HG03060 (cell line): ENCODE measurements at regions not wholly inside any gene's neighbourhood (a gene's known extent, or its start where the extent isn't known, plus 50 kb on each side); places are given as distances from the start of the nearest gene placed in this dataset.

Source experiments
- ATAC-seq: cut with Tn5 transposase; IDR thresholded peaks from one replicate; pipeline ENCODE4 v1.9.1; 2021; ENCODE audit warnings: low read depth, moderate number of reproducible peaks; ENCODE audit not compliant: unreplicated experiment

DNA sequence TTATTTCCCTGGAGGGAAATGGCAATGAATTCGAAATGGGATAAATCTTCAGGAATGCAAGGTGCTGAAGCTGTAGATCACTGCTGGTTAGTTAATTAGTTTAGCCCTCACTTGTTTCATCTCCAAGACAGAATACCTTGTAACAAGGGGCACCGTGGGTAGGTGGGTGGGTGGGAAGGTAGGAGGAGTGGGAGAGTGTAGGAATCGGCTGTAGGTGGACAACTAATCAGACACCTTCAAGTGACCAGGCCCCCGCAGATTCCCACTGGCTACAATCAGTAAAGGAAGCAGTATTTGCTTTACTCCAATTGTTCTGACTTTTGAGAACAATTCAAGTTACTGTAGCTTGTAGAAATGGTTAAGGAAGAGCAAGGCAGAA is 293.7 kb downstream of the TLE1 start:
- no peak for ATAC-seq

DNA sequence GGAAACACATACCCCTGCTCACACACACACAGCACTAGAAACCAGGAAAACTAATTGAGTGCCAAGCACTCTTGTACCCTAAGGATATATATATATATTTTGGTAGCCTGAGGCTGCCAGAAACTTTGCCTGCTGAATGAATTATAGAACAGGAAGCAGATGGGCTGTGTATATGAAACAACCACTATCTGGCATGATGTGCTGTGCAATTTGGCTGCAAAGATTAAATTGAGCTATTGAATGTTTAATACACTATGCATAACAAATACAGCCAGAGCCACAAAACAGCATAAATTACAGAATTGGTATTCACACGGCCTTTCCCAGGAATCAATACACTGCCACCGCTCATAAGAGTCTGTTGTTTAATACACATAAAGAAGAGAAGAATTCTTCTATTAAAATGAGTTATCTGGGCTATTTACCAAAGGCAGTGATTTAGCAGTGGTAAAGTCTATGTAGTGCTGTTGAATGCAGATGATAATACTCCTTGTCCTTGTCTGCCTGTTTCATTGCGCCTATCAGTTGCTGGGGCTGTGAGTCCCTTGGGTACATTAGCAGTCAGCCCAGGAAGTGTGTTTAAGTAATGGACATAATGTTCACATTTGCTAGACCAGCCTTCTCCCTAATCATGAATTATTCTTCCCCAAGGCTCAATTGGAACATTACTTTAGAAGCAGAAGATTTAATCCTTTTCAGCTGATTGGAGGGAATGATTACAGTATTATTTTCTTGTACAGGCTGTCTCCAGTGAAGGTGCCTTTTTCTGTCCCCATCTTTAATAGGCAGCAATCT is 294.3 kb downstream of the TLE1 start:
- ATAC-seq = no peak

DNA sequence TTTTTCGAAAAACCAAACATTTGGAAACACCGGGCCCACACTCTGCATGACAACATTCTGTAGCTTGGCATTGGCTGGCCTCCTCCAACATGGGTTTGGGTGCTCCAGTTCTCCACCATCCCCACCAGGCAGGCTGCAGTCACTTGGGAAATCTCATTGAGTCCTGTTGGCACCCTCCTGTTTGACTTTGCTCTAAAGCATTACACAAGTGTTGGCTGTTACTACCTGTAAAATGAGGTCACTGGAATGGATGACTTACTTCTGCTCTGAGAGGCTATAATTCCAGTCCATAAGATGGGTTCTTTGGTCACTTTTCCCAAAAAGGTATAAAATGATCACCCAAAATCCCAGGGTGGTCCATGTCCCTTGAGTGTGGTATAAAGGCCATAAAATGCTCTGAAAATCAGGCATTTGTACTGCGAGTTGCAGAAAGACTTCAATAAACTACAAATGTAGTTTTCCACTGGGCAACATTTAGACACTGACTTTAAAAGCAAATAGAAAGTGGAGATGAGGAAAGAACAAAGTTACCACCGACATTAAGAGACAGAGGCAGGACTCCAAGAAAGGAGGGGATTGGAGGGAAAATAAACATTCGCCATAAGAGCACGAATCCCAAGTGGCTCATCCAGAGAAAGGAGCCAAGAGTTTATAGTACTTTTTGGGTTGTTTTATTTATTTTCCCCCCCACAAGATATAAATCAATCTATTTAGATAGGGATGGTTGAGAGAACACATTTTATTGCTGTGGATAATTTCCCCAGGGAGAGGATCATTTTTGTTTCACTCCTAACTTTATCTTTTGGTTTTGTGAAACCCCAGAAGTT is 295.1 kb downstream of the TLE1 start:
- ATAC-seq = no peak

DNA sequence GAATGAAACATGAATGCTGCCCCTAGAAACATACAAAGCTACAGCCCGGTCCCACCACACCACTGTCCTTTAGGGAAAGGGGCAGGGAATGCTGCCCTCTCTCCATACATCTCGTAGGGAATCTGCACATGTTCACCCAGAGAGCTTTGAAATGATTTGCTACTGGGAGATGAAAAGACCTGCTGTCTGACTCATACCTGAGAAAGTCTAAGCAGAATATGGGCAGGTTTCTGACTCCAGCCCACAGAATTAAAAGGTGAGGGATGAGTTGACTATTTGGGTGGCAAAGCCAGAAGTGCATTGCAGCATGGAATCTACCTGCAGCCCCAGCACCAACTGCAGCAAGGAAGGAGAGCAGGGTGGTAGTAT is 297.9 kb downstream of the TLE1 start:
- ATAC-seq = no peak

DNA sequence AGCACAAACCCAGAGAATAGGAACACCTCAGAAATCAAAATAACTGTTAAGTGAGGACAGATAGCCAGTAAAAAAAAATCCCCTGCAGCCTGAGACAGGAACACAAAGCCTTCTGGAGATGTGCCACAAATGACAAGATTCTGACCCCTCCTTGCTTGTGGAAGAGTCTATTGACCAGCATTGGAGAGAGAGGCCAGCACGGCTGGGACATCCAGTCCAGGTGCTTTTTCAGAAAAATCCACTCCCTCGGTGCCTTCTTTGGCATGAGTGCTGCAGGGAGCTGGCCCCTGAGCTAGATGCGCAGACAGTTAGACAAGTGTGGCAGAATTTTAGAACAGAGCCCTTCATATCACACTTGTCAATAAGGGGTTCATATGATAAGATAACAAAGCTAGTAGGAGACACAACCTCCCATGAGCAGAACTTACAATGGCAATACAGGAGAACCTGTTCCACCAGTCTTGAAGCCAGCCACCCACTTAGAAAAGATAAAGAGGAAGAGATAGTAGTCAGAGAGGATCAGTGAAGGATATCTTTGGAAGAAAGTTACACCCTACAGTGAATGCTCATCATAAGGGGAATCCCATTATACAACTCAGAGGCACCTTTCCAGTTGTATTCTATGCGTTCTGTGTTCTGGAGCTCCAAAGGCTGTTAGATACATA is 298.4 kb downstream of the TLE1 start:
- no peak for ATAC-seq

DNA sequence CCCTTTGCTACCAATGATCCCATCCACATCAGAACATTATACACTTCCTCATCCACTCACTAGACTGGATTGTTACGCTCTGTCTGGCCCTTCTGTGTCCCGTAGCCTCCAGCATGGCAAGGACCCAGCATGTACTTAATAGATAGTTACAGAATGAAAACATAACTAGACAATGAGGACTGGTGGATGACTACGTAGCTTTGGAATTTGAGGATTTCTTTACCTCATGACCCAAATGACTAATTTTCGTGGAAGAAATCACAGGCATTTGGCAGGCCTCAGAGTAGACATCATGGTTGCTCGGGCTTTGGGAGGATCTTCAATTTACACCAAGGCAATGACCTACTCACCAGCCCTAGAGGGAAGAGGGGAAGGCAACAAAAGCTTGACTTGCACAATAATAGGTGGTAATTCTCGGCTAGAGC is 299.8 kb downstream of the TLE1 start:
- no peak for ATAC-seq

DNA sequence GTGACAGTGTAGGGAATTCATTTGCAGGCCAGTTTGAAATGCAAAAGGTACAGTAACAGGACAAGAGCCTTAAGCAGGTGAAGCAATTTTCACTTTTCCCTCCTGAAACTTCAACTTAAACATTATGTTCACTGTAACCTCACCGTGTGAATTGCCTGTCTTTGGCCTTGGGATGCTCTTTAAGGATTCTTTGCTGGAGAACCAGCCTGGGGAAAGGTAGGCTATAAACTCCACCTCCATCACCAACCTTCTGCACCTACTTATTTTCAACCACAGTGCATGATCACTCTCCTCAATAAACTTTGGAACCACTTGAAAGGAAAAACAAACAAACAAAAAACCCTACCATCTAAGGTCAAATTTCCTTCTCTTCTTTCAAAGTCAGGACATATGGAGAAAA is 300.5 kb downstream of the TLE1 start:
- ATAC-seq = no peak

DNA sequence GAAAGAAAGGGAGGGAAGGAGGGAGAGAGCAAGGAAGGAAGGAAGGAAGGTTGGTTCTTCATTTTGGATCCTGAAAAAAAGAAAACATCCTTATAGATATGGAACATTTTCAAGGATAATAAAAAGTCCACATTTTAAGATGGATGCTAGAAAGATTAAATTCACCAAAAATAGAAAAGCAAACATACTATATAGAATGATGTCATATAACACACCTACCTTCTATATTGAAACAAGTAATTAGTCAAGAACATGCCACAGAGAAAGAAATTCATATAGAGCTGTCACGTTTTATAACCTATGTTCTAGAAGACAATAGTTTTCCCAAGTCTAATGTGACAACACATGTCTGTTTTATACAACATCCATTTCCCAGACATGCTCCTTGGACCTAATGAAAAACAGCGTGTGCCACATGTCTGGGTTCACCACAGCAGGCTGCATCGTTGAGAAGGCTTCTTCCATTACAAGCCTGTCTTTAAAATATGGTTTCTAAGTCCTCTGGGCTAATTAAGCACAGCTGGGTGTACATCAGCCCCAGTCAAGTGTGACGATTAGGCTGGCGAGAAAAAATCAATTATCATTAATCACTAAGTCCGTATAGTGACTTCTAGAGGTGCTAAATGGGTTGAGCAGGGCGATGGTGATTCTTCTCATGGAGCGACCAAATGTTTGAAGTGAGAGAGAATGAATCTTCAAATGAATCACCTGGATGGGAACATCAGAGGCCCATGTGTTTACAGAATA is 301.8 kb downstream of the TLE1 start:
- ATAC-seq = no peak

DNA sequence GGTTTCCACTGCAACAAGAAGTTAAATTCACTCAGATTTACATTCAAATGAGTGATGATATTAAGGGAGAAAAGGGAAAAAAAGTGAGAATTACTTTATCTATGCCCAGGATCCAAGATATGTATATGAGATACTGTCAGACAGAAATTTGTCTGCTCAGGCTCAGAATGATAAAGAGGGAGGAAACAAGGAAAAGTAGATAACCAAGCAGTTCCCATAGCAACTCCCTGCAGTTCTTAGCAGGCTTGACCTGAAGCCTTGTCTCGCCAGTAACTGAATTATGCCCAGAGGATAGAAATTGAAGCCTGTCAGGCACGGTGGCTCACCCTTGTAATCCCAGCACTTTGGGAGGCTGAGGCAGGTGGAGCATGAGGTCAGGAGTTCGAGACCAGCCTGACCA is 304.4 kb downstream of the TLE1 start:
- no peak for ATAC-seq

DNA sequence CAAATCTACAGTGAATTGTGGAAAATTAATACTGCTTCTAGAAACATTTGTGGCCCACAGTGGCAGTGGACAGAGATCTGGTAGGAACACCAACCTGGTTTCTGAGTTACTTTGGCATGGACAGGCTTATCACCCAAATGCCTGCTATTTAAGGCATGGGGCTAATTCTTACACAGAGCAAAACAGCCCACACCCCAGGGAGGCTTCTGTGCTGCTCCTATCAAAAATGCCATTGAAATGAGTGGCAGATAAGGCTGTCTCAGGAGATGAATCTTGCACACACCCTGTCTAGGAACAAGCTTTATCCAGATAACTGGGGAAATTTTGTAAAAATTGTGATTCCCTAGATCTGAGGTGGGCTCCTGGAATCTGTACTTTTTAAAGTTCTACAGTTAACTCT is 307.1 kb downstream of the TLE1 start:
- ATAC-seq = no peak

DNA sequence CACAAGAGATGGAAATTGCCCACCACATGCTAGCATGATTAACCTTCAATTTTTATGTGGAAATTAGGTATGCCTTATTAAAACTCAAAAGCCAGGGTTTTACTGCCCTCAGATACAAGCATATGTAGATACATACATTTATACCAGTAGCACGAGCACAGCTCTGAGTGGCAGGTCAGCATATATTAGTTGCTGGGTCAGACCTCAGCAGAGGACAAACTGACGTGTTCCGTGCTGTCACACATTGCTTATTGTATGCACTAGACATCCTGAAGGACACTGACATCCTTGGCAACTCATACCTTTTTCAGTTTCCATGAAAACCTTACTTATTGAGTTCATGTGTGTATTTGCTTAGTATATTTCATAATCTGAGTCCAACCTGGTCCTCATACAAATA is 307.7 kb downstream of the TLE1 start:
- no peak for ATAC-seq

DNA sequence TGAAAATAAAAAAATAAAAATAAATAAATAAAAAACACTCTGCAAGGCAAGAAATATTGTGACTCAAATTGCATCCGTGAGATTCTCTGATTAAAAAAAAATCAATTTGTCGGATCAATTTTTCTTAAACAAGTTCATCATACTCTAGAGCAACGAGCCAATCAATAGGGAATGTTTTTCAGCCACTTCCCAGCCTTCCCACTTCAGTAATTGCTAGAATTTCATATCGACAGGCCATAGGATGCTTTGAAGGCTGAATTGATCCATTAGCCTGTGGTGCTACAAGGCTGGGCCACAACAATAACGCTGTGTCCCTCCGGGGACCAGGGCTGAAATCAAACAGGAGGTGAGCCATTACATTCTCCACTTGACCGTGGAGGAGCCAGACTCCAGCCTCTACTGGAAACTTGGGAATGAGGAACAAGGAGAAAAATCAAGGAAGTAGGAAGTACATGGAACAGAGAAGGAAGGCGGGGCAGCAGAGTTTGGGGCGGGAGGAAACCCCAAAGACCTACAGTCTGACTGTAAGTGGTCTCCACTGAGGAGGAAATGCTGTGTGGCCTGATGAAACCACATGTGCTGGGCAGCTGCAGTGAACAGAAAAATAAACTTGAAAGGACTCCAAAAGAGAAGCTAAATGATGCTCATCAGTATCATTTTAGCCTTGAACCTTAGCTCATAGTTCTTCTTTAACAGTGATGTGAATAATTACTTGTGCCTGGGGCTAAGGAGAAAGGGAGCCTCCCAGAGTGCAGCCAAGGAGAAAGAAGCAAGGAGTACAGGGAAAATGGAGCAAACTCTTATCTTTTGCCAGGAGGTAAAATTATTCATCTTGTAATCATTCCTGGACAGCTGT is 308.6 kb downstream of the TLE1 start:
- ATAC-seq = no peak

DNA sequence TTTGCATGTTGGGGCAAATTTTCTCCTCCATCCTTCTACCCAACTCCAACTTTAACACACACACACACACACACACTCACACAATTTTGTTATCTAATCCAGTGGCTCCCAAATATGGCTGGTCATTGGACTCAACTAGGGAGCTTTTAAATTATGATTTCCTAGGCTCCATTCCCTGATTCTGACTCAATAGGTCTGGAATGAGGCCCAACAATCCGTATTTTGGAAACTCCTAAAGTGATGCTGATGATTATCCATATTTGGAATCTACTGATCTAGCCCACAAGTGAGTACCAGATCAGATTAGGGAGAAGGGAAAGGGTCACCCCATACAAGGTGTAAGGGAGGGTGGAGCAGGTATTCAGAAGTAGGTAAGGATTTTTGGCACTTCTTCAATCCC is 309.7 kb downstream of the TLE1 start:
- no peak for ATAC-seq

DNA sequence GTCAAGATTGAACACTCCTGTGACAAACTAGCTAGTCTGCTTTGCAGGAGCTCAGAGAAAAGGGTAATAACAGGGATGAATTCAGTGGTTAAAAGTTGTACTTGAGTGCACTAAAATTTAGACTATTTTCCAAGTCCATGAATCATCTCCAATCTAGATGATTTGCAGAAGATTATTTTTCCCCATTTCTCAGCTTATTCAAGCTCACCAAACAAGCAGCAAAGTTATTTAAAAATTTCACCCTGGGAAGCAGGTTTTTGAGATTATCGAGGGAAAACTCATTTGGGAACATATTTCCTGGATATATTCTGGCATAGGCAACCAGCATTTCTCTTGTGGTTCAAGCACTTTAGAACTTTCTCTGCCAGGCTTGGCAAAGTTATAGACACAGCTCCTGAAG is 311.4 kb downstream of the TLE1 start:
- ATAC-seq = no peak

DNA sequence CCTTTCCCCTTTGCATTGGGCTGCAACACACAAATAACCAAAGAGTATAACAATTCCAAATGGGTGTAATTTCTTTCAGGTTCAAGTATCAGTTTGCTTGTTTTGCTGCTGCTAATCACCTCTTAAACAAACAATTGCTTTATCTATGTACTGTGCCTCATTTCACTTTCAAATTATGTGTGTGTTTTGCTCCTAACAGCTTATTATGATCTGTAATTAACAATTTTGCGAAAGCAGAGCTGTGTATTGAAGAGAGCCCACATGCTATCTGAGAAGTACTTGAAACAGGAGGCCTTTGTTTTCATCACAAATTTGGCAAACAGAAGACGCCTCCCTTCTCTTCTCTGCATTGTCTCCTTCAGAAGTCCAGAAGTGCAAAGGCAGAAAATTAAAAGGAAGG is 312.0 kb downstream of the TLE1 start:
- no peak for ATAC-seq

DNA sequence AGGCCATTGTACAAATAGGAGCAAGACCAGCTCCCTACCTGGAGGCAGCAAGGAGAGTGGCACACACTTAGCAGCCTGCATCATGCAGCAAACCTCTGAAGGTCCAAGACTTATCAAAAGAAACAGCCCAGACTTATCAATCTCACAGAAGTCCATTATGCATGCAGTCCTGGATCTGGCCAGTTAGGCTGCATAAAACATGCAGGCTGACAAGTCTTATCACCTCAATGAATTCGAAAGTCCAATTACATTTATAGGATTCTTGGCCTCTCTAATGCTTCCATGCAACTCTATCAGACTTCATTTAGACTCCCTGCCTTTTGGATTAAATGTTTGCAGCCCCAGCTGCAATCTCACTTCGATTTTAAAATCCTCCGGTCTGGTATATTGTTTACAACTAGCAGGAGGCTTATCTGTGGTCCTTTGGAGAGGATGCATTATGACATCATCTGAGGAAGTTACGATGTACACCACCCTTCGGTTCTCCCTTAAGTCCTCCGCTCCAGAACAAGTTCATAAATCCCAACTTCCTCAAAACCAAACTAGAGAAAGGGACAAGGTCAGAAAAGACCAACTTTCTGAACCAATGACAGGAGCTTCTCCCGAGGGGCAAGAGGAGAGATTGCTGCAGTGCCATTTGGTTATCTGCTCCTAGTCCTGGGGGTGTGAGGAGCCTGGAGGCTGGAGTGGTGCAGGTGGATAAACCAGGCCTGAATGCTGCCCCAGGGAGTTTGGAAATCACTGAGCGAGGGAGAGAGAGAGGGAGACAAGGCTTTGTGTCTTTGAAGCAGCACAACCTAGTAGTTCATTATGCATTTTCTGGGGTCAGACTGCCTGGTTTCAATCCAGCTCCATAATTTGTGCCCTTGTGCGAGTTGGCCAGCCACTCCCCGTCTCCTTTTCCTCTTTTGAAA is 313.9 kb downstream of the TLE1 start:
- ATAC-seq = no peak

DNA sequence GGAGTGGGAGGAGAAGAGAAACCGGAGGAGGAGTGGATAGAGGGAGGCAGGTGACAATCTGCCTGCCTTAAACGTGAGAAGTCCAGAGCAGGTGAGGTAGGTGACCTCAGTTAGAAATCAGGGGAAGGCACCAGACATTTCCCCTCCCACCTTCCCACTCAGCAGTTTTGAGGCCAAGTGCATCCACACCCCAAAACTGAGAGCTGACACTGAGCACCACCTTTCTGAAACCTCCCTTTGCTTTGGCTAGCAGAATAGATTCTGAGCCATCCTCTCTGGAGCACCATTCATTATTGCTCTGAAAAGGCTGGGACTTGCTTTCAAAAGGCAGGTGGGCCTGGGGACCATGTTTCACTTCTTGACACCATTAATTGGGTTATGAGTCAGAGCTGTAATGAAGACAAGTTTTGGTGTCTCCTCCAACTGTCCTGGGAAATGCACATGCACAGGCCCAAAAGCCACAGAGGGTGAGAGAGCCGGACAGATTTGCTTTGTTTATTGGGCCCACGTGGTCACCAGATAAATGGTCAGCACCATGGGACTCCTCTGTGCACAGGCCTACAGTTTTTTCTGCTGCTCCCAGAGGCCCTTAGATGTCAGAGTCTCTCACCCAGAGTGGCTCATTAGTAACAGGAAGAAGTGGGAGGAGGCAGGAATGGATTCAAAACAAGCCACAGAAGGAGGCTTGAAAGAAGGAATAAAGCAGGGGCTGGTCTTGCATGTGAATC is 314.7 kb downstream of the TLE1 start:
- no peak for ATAC-seq

DNA sequence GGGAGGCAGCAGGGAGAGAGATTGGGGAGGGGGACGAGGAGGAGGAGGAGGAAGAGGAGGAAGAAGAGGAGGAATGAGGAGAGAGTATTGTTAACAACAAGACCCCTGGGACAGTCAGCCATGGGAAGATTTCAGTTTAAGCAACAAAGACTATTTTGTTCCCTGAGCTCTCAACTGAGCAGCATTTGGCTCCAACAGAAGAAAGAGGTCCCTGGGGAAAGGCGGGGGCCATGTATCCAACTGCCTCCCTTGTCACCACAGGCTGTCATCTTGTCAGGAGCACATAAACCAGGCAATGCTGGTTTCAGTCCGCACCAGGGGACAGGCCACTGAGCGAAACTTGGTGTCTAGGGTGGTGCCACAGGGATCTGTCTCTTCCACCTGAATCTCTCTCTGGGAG is 316.1 kb downstream of the TLE1 start:
- no peak for ATAC-seq
